ENCODE measurements at regions not wholly inside any gene's neighbourhood (a gene's known extent, or its start where the extent isn't known, plus 50 kb on each side); places are given as distances from the start of the nearest gene placed in this dataset.
"Not testable (repeated sequence)": the region's sequence is repeated elsewhere in the genome, so short reads cannot be mapped to it uniquely, and the experiment has no call there.

GRCh38 chr14:105918496-105919262, 392.3 kb downstream of the TMEM121 start:
- H3K36me3 Mint-ChIP-seq (ENCODE audit: unreplicated experiment) = no peaks in the 10 kb centered on the region
- peaks cover 26% of the 10 kb centered on the region for H3K9me3 Mint-ChIP-seq (ENCODE audit: unreplicated experiment)
- H3K4me3 Mint-ChIP-seq (ENCODE audit: unreplicated experiment) = no peak overlapping the region
- no peaks in the 10 kb centered on the region for H3K27me3 Mint-ChIP-seq (ENCODE audit: unreplicated experiment)
- H3K4me1 Mint-ChIP-seq (ENCODE audit: unreplicated experiment) = no peaks in the 10 kb centered on the region
- no peak for TF ChIP-seq CTCF (IDR thresholded peaks at IDR 0.05)
- no peak for DNase-seq (ENCODE audit: extremely low spot score, unreplicated experiment)
- H3K27ac Mint-ChIP-seq (ENCODE audit: unreplicated experiment) = no peak overlapping the region

- Mint-ChIP-seq H3K27ac (ENCODE audit: unreplicated experiment) (no peak overlapping the region), H3K36me3 (ENCODE audit: unreplicated experiment) (no peaks in the 10 kb centered on the region)
These were observed 393.2 kb downstream of the TMEM121 start for GRCh38 chr14:105919458-105920150.

GRCh38 chr14:105920151-105920700, 393.8 kb downstream of the TMEM121 start:
- not testable (repeated sequence) for H3K27me3 Mint-ChIP-seq (ENCODE audit: unreplicated experiment); H3K27ac Mint-ChIP-seq (ENCODE audit: unreplicated experiment); DNase-seq (ENCODE audit: extremely low spot score, unreplicated experiment); H3K36me3 Mint-ChIP-seq (ENCODE audit: unreplicated experiment); H3K4me3 Mint-ChIP-seq (ENCODE audit: unreplicated experiment); H3K4me1 Mint-ChIP-seq (ENCODE audit: unreplicated experiment)
- H3K9me3 Mint-ChIP-seq (ENCODE audit: unreplicated experiment) = peaks cover 36% of the 10 kb centered on the region

More at GRCh38 chr14:105919458-105920150, 393.2 kb downstream of the TMEM121 start:
- no peak for DNase-seq (ENCODE audit: extremely low spot score, unreplicated experiment)
- Mint-ChIP-seq H3K27me3 (ENCODE audit: unreplicated experiment) (no peaks in the 10 kb centered on the region), H3K4me3 (ENCODE audit: unreplicated experiment) (no peak overlapping the region), H3K4me1 (ENCODE audit: unreplicated experiment) (no peaks in the 10 kb centered on the region), H3K9me3 (ENCODE audit: unreplicated experiment) (peaks cover 31% of the 10 kb centered on the region)
- no peak for TF ChIP-seq CTCF (IDR thresholded peaks at IDR 0.05)

- H3K27me3 Mint-ChIP-seq (ENCODE audit: unreplicated experiment); H3K4me3 Mint-ChIP-seq (ENCODE audit: unreplicated experiment); H3K36me3 Mint-ChIP-seq (ENCODE audit: unreplicated experiment); H3K27ac Mint-ChIP-seq (ENCODE audit: unreplicated experiment); H3K4me1 Mint-ChIP-seq (ENCODE audit: unreplicated experiment); DNase-seq (ENCODE audit: extremely low spot score, unreplicated experiment): not testable (repeated sequence)
- H3K9me3 Mint-ChIP-seq (ENCODE audit: unreplicated experiment) = peaks cover 28% of the 10 kb centered on the region
These were observed 394.7 kb downstream of the TMEM121 start for GRCh38 chr14:105920803-105921755.

GRCh38 chr14:105921781-105922180, 395.4 kb downstream of the TMEM121 start:
- not testable (repeated sequence) for H3K27ac Mint-ChIP-seq (ENCODE audit: unreplicated experiment); H3K4me1 Mint-ChIP-seq (ENCODE audit: unreplicated experiment); H3K36me3 Mint-ChIP-seq (ENCODE audit: unreplicated experiment); DNase-seq (ENCODE audit: extremely low spot score, unreplicated experiment); H3K4me3 Mint-ChIP-seq (ENCODE audit: unreplicated experiment); H3K27me3 Mint-ChIP-seq (ENCODE audit: unreplicated experiment)
- peaks cover 21% of the 10 kb centered on the region for H3K9me3 Mint-ChIP-seq (ENCODE audit: unreplicated experiment)

- not testable (repeated sequence) for H3K4me1 Mint-ChIP-seq (ENCODE audit: unreplicated experiment); H3K4me3 Mint-ChIP-seq (ENCODE audit: unreplicated experiment); H3K27me3 Mint-ChIP-seq (ENCODE audit: unreplicated experiment); H3K36me3 Mint-ChIP-seq (ENCODE audit: unreplicated experiment); DNase-seq (ENCODE audit: extremely low spot score, unreplicated experiment); H3K27ac Mint-ChIP-seq (ENCODE audit: unreplicated experiment)
- H3K9me3 Mint-ChIP-seq (ENCODE audit: unreplicated experiment) = peaks cover 21% of the 10 kb centered on the region
These were observed 397.3 kb downstream of the TMEM121 start for GRCh38 chr14:105923520-105924191.

All from osteocyte (in vitro differentiated cells).